HG02970 (cell line): ENCODE measurements at regions not wholly inside any gene's neighbourhood (a gene's known extent, or its start where the extent isn't known, plus 50 kb on each side); places are given as distances from the start of the nearest gene placed in this dataset.
"Not testable (repeated sequence)": the region's sequence is repeated elsewhere in the genome, so short reads cannot be mapped to it uniquely, and the experiment has no call there.

Experiments used
- ATAC-seq: cut with Tn5 transposase; IDR thresholded peaks from one replicate; pipeline ENCODE4 v1.9.1; 2021; ENCODE audit warnings: mild to moderate bottlenecking, moderate library complexity, moderate number of reproducible peaks; ENCODE audit not compliant: unreplicated experiment, low FRiP score

DNA sequence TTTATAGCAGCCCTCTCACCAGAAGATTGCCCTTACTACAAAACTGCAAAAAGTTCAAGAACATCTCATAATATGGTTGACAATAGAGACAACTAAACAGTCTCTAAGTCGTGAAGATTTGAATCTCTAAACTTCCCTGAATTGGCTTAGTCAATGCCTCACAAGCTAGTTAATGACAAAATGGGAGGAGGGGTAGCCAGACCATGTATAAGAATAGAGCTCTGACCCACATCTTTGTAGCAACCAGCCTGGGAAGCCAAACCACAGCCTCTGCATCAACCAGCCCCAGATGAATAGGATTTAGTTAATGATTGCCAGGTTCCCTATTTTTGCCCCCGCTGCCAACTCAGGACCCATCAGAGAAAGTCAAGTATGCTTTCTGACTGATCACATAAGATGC is 1265.9 kb upstream of the PCDH10 start:
- not testable (repeated sequence) for ATAC-seq

DNA sequence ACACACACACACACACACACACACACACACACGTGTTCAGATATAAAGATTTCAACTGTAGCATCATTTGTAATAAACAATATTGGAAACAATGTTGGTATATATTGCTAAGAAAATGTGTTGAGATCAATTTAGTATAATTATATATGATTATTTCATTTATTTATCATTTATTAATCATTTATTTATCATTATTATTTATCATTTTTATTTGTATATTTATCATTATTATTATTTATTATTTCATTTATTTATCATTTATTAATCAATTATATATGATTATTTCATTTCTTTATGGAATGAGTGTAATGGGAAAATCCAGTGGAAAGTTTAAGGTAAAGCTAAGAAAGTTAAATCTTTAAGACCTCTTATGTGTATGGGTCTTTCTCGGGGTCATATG is 1223.4 kb upstream of the PCDH10 start:
- not testable (repeated sequence) for ATAC-seq

DNA sequence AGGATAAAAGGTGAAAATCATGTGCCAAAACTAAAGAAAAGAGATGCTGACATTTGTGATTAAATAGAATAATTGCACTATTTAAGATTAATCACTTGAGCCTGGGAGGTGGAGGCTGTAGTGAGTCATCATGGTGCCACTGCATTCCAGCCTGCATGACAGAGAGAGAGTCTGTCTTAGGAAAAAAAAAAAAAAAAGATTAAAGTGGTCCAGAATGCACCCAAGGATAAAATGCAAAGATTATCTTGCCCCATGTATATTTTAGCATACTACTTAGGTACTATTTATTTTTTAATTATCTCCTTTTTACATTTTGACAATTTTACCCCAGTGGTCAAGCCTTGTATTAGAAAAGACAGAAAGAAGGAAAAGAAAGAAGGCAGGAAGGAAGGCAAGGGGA is 1181.4 kb upstream of the PCDH10 start:
- not testable (repeated sequence) for ATAC-seq

DNA sequence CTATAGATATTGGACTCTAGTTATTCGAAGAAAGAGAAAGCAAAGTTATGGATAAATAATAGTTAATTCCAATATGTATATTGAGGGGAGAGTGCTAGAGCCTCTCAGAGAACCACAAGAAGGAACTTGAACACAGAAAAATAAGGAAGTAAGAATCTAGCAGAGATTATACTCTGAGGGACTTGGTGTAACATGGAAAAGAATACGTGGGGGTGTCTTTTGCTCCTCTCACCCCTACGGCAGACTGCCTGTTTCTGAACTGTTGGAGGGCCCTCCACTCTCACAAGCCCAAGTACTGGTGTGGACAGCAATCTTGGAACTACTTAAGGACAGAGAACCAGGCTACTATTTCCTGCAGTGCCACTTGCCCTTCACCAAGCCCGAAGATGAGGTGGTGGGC is 1174.4 kb upstream of the PCDH10 start:
- no peak for ATAC-seq

DNA sequence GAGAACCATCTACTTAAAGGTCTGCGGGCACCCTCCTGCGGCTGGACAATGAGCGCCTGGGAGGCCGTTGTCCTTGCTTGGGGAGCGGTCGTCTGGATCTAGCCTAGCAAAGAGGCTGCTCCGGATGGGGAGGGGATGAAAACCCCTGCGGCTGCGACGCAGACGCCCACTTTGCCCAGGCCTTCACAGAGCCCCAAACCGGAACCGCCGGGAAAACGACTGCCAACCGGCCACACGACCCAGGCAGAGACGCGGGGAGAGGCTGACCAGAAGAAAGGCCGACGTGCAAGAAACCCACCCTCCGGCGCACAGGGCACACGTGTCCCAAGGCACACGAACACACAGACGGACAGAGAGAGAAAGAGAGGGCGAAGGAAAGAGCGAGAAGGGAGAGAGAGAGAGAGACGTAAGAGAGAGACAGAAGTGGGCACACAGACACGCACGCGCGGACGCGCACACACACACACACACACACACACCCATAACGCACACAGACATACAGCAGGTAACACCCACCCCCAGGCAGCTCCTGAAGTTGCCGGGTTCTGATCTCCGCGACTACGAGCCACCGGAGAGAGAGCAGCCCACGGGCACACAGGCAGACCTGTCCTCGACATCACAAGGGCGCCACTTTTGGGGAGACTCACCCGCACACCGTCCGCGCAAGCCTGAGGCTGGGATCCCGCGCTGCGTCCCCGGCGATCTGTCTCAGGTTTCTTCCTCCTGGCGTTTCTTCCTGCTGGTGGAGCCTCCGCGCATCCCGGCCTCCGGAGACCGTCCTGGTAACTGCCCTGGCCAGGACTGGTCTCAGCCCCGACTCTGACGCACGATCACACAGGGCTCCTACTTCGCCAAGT is 1173.6 kb upstream of the PCDH10 start:
- not testable (repeated sequence) for ATAC-seq

DNA sequence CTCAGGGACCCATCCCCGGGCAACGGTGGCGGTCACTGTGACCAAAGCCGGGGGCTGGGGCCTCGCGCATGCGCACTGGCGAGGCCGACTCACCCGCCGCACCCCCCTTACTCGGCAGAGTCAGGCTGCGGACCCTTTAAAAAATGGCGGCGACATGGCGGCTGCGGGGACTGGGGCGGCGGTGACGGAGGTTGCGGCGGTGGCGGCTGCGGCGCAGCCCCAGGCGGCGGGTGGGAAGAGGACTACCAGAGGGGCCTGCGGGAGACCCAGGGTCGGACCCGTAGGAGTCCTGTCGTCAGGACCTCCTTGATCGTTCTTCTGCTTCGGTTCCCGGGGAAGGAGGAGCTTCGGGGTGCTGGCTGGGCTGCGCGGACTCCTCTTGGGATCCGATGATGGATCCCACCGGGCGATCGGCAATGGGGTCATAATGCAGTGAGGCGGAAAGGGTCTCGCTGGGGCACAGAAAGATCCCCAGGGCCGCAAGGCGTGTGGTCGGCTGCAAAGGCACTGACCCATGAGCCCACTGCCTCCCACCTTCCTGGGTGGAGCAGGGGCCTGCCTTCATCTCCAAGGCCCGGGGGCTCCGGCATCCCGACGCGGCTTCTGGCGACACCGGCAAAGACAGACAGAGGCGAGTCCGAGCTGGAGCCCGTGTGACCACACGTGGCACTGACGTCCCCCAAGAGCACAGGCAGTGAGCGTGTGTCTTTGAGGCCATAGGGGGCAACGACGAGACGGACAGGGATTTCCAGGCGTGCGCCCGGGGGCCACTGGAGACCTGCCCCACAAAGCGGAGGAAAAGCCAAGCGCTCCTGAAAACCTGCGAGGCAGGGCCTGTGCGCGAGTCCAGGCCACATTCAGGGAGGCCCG is 1172.7 kb upstream of the PCDH10 start:
- not testable (repeated sequence) for ATAC-seq

DNA sequence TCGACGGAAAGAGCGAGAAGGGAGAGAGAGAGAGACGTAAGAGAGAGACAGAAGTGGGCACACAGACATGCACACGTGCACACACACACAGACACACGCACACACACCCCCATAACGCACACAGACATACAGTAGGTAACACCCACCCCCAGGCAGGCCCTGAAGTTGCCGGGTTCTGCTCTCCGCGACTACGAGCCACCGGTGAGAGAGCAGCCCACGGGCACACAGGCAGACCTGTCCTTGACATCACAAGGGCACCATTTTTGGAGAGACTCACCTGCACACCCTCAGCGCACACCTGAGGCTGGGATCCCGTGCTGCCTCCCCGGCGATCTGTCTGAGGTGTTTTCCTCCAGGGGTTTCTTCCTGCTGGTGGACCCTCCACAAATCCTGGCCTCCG is 1171.0 kb upstream of the PCDH10 start:
- no peak for ATAC-seq

DNA sequence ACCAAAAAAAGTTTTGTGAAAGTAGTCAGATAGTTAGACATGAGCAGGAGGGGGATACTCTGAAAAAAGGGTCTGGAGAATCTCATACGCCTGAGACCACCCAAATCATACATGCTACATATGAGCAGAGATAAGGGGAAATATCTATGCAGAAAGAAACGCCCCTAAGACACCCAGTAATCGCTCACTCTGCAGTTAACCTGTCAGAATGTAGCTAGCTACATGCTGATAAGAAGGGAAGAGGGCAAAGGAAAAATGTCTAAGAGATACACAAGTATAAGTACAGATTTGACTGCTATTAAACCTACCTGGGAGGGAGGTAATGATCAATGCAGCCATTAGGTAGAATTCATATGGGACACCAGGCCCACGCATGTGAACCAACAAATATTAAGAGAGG is 1159.5 kb upstream of the PCDH10 start:
- no peak for ATAC-seq

DNA sequence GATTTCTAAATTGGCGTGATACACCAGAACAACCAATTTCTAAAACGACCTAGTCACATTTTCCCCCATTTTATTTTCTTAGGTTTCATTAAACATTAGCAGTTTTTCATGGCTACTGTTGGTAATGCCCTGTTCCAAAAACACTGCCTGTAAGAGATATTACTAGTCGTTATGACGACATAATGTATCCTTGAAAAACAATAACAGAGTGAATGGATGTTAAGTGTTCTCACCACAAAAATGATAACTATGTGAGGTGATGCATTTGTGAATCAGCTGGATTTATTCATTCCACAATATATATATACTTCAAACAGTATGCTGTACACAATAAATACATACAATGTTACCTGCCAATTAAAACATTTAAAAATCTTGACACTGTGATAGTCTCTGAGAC is 1147.6 kb upstream of the PCDH10 start:
- no peak for ATAC-seq

DNA sequence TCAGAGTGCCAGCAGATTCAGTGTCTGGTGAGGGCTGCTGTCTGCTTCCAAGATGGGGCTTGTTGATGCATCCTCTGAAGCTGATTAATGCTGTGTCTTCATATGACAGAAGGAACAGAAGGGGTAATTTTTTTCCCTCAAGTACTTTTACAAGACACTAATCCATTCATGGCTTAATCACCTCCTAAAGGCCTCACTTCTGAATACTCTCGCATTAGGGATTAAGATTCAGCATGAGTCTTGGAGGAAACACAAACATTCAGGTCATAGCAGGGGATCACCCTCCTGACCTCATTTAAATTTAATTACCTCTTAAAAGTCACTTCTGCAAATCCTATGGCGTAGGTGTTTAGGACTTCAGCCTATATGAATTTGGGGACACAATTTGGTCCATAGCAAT is 1145.5 kb upstream of the PCDH10 start:
- ATAC-seq: no peak

DNA sequence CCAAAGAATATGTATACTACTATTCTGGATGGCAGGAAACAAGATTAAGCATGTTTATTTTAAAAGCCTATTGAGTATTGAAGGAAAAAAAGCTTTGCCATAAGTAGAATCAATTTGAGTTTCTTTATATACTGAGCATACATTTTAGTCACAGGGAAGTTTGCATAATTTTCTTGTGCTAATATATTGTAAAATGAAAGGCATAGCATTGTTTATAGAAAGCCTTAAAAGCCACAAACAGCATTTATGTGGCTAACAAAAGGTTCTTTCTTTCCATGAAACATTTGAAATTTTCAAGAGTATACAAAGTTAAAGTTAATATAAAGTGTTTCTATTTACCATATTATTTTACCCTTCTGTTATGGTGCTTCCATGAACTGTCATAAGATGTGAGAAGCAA is 1133.8 kb upstream of the PCDH10 start:
- ATAC-seq: no peak

DNA sequence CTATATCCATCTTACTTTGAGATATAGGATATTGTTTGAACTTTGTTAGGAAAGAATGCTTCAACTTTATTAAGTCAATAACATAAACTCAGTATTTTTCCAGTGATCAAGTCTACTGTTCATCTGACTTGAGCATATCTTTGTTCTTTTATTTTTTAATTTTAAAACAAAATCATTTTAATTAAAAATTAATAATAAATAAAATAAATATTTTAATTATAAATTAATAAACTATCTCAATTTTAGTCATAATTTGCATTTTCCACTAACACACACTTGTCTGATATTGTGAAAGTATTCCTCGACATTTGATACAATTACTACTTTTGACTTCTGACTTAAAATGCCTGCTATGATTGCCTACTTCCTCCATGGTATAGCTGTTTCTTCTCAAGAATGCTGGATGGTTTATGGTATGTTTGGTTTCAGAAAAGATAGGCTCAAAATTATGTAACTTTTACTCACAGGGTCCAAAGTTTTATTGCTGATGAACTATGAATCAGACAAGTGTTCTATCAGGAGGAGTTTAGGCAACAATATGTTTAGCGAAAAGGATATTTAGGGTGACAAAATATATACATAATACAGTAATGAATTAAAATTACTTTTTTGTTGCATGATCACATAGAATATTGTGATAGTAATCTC is 1132.3 kb upstream of the PCDH10 start:
- no peak for ATAC-seq

DNA sequence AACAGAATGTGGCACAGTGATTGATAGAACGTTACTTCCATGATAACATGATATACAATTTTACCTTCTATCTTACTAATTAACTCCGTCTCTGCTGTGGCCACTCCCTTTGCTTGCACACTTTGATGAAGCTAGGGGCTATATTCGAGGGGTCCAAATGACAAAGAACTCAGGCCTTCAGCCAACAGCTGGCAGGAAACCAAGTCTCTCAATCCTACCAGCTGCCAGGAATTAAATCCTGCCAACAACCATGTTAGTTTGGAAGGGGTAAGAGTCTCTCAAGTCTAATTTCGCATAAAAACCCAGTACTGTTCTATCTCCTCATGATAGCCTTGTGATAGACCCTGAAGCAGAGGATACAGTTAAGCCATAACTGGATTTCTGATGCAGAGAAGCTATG is 1122.9 kb upstream of the PCDH10 start:
- no peak for ATAC-seq

DNA sequence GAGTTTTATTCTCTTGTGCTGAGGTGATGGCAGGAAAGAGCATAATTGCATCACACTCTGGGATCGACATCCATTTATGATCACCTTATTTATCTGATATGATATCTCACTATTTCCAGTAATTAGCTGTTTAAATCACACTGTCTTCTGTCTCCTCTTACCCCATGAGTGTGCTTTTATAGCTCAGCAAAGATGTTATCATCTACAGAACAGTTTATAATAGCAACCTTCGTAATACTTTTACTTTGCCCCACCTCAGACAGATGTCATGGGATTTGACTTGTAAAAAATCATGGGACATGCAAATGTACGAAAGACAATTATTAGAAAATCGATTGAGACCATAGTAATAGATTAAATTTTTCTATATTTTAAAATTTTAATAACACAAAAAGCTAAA is 1122.3 kb upstream of the PCDH10 start:
- no peak for ATAC-seq

DNA sequence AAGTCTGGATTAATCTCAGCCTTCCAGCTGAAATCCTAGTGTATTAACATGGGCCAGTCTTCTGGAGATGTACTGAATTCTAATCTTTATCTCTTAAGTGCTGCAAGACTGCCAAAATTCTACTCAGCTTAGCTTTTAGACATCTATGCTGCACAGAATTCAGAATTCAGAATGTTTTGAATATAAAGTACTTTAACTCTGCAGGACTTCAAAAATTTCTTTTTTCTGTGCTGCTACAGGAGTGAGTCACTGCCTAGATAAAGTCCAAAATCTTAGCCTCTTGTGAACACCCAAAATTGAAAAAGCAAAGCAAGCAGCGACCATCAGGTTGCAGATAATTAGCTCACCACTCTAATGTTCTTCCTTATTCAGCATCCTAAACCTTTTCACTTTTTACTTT is 1092.6 kb upstream of the PCDH10 start:
- no peak for ATAC-seq

DNA sequence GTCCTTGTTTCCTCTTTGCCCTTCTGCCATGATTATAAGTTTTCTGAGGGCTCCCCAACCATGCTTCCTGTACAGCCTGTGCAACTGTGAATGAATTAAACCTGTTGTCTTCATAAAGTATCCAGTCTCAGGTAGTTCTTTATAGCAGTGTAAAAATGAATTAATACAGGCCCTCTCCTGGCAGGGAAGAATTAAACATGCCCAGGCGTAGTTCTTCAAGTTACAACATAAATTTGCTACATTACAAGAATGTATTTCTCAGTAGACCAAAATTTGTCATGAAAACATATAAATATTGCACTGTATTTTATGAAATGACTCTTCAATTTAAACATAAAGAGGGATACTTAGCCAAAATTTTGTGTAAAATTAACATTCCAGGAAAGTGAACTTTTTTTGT is 1089.9 kb upstream of the PCDH10 start:
- no peak for ATAC-seq

DNA sequence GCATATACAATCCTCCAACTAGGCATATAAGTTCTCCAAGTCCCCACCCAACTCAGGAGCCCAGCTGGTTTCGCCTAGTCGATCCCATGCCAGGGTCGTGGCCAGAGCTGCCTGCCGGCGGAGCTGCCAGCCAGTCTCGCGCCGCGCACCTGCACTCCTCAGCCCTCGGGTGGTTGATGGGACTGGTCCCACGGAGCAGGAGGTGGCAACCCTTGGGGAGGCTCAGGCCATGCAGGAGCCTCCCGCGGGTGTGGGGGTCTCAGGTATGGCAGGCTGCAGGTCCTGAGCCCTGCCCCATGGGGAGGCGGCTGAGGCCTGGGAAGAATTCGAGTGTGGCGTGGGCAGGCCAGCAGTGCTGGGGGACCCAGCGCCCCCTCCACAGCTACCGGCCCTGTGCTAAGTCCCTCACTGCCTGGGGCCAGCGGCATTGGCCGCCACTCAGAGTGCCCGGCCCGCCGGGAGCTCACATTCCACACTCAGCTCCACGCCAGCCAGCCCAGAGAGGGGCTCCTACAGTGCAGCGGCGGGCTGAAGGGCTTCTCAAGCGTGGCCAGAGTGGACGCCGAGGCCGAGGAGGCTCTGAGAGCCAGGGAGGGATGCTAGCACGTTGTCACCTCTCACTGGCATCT is 1086.4 kb upstream of the PCDH10 start:
- no peak for ATAC-seq

DNA sequence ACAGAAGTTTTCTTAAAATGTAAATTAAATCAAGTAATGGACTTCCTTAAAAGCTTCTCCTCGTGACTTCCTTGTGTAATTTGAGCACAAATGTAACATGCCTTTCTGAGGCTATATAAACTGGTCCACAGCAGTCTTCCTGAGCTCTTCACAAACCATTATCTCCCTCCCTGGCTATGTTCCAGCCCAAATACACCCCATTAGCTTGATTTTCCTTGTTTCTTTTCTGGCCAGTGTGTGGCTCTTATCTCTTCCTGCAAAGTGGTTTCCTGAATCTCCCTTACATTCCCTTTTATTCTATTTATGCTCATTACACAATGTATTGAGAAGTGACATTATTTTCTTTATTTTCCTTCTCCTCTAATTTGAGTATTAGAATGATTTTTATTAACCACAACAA is 1085.3 kb upstream of the PCDH10 start:
- no peak for ATAC-seq

DNA sequence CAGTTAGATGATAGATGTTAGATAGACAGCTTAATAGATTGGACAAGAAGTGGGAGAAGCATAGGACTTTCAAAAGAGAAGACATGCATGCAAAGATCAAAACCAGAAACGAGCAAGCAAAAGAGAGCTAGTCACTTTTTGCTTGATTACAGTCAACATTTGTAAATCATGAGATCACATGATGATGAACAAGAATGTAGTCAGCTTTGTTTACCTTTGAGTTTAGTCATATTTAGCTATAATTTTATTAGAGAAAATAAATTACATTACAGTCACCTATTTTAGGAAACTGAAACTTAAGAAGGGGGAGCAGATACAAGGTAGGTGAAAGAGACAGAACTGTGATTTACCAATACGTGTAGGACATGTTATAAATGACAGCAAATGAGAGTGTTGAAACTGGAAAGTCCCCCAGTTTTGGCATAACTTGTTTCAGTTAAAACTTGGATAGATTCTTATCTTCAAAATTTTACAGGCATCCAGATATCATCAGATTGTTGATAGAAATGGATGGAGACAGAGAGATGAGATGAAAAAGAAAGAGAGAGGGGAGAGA is 1083.1 kb upstream of the PCDH10 start:
- ATAC-seq: no peak

DNA sequence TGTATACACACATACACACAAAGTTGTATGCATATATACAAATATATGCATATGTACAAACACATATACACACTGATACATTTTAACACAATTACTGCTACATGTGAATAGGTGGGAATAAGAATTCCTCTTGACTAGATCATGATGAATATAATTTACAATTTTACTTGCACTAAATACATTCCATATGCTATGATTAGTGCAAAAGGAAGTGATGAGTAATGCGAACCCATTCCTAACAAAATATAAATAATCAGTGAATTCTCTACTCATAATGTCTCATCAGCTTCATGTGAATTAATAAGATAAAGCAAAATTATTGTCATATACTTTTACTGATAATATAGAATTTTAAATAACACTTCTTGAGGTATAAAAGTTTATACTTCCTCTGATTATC is 1077.3 kb upstream of the PCDH10 start:
- no peak for ATAC-seq
